ENCODE measurements at regions not wholly inside any gene's neighbourhood (a gene's known extent, or its start where the extent isn't known, plus 50 kb on each side); places are given as distances from the start of the nearest gene placed in this dataset.

- Mint-ChIP-seq H3K4me1 (ENCODE audit: low read depth, unreplicated experiment) (no peaks in the 10 kb centered on the region), H3K27me3 (ENCODE audit: unreplicated experiment) (no peaks in the 10 kb centered on the region), H3K27ac (ENCODE audit: unreplicated experiment) (no peak overlapping the region), H3K36me3 (ENCODE audit: unreplicated experiment) (no peaks in the 10 kb centered on the region), H3K4me3 (ENCODE audit: unreplicated experiment) (no peak overlapping the region), H3K9me3 (ENCODE audit: unreplicated experiment) (peaks cover 1% of the 10 kb centered on the region)
- TF ChIP-seq CTCF (IDR thresholded peaks at IDR 0.05; ENCODE audit: partially characterized antibody, unreplicated experiment), result no peak
- DNase-seq, result no peak
Observed at GRCh38 chr9:80649496-80649895, 1039.9 kb downstream of the TLE1 start.

DNA sequence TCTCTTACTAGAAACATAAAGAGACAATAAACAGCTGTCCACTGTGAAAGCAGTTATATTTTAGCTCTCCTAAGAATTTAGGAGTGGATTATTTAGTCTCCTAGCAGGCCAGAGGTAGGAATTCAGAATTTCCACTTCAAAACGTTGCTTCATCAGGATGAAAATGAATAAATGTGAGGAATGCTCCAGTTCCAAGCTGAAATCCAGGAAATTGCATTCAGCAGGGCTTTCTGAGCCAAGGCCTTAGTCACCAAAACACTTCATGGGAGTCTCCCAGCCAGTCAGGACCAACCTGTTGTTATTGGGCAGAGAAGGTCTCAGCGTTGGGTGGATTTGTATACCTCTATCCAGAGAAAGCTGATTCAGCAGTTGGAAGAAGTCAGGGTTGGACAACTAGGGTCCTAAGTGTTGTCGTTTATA is 1040.3 kb downstream of the TLE1 start:
- no peaks in the 10 kb centered on the region for H3K36me3 Mint-ChIP-seq (ENCODE audit: unreplicated experiment)
- TF ChIP-seq CTCF (IDR thresholded peaks at IDR 0.05; ENCODE audit: partially characterized antibody, unreplicated experiment), result no peak
- no peaks in the 10 kb centered on the region for H3K4me1 Mint-ChIP-seq (ENCODE audit: low read depth, unreplicated experiment)
- no peak overlapping the region for H3K4me3 Mint-ChIP-seq (ENCODE audit: unreplicated experiment)
- H3K27me3 Mint-ChIP-seq (ENCODE audit: unreplicated experiment), result no peaks in the 10 kb centered on the region
- H3K27ac Mint-ChIP-seq (ENCODE audit: unreplicated experiment), result no peak overlapping the region
- no peak for DNase-seq
- peaks cover 1% of the 10 kb centered on the region for H3K9me3 Mint-ChIP-seq (ENCODE audit: unreplicated experiment)

- peaks cover 1% of the 10 kb centered on the region for H3K9me3 Mint-ChIP-seq (ENCODE audit: unreplicated experiment)
- no peak for DNase-seq
- no peak for TF ChIP-seq CTCF (IDR thresholded peaks at IDR 0.05; ENCODE audit: partially characterized antibody, unreplicated experiment)
- H3K27me3 Mint-ChIP-seq (ENCODE audit: unreplicated experiment), result no peaks in the 10 kb centered on the region
- H3K4me3 Mint-ChIP-seq (ENCODE audit: unreplicated experiment), result no peak overlapping the region
- no peak overlapping the region for H3K27ac Mint-ChIP-seq (ENCODE audit: unreplicated experiment)
- H3K4me1 Mint-ChIP-seq (ENCODE audit: low read depth, unreplicated experiment), result no peaks in the 10 kb centered on the region
- no peaks in the 10 kb centered on the region for H3K36me3 Mint-ChIP-seq (ENCODE audit: unreplicated experiment)
Observed at GRCh38 chr9:80648336-80648735, 1041.0 kb downstream of the TLE1 start.

DNA sequence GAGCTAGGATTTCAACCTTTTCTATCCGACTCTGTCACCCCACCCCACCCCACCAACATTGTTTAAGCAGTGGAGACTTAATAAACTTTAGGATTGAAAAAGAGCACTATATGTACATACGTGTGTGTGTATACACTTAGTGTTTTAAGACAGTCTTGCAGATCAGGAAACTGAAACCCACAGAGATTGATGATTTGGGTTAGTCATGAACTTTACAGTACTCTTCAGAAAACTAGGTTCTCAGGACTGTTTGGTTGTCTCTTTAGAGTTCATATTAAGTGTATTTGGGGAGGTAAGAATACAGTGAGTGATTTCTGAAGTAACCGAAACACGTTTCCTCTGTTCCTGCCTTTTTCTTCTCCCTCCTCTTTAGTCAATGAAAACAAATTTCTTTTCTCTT is 1043.1 kb downstream of the TLE1 start:
- Mint-ChIP-seq H3K4me3 (ENCODE audit: unreplicated experiment) (no peak overlapping the region), H3K9me3 (ENCODE audit: unreplicated experiment) (peaks cover 1% of the 10 kb centered on the region), H3K27ac (ENCODE audit: unreplicated experiment) (no peak overlapping the region), H3K27me3 (ENCODE audit: unreplicated experiment) (no peaks in the 10 kb centered on the region), H3K4me1 (ENCODE audit: low read depth, unreplicated experiment) (no peaks in the 10 kb centered on the region), H3K36me3 (ENCODE audit: unreplicated experiment) (no peaks in the 10 kb centered on the region)
- no peak for DNase-seq
- no peak for TF ChIP-seq CTCF (IDR thresholded peaks at IDR 0.05; ENCODE audit: partially characterized antibody, unreplicated experiment)

DNA sequence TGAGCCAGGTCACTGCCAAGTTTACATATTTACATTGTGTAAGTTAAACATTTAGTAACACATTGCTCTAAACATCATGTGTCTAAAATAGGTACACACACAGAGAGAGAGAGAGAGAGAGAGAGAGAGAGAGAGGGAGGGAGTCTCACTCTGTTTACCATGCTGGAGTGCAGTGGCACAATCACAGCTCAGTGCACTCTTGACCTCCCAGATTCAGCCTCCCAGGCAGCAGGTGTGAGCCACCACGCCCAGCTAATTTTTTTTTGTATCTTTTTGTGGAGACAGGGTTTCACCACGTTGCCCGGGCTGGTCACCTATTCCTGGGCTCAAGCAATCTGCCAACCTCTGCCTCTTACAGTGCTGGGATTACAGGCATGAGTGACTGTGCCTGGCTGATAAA is 1045.3 kb downstream of the TLE1 start:
- TF ChIP-seq CTCF (IDR thresholded peaks at IDR 0.05; ENCODE audit: partially characterized antibody, unreplicated experiment), result no peak
- no peaks in the 10 kb centered on the region for H3K36me3 Mint-ChIP-seq (ENCODE audit: unreplicated experiment)
- no peak for DNase-seq
- H3K4me3 Mint-ChIP-seq (ENCODE audit: unreplicated experiment), result no peak overlapping the region
- H3K27me3 Mint-ChIP-seq (ENCODE audit: unreplicated experiment), result no peaks in the 10 kb centered on the region
- no peaks in the 10 kb centered on the region for H3K9me3 Mint-ChIP-seq (ENCODE audit: unreplicated experiment)
- no peaks in the 10 kb centered on the region for H3K4me1 Mint-ChIP-seq (ENCODE audit: low read depth, unreplicated experiment)
- no peak overlapping the region for H3K27ac Mint-ChIP-seq (ENCODE audit: unreplicated experiment)
